HG03135 (cell line): ENCODE measurements at regions not wholly inside any gene's neighbourhood (a gene's known extent, or its start where the extent isn't known, plus 50 kb on each side); places are given as distances from the start of the nearest gene placed in this dataset.
"Not testable (repeated sequence)": the region's sequence is repeated elsewhere in the genome, so short reads cannot be mapped to it uniquely, and the experiment has no call there.

ENCODE experiments used
- ATAC-seq: cut with Tn5 transposase; IDR thresholded peaks from one replicate; pipeline ENCODE4 v1.9.1; 2021; ENCODE audit warnings: mild to moderate bottlenecking, moderate library complexity; ENCODE audit not compliant: unreplicated experiment

DNA sequence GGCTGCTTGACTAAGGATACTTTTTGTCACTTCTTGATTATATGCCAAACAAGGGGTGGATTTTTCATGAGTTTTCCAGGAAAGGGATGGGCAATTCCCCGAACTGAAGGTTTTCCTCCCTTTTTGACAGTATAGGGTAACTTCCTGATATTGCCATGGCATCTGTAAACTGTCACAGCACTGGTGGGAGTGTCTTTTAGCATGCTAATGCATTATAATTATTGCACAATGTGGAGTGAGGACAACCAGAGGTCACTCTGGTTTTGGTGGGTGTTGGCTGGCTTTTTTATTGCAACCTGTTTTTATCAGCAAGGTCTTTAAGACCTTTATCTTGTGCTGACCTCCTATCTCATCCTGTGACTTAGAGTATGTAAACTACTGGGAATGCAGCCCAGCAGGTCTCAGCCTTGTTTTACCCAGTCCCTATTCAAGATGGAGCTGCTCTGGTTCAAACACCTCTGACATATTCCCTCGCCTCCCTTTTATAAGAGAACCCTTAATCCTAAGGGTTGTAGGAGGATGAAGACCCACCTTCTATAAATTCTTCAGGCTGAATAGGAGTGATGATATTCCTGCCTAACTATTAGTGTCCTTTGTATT lies 471.2 kb downstream of the ATP23 start:
- ATAC-seq = no peak

DNA sequence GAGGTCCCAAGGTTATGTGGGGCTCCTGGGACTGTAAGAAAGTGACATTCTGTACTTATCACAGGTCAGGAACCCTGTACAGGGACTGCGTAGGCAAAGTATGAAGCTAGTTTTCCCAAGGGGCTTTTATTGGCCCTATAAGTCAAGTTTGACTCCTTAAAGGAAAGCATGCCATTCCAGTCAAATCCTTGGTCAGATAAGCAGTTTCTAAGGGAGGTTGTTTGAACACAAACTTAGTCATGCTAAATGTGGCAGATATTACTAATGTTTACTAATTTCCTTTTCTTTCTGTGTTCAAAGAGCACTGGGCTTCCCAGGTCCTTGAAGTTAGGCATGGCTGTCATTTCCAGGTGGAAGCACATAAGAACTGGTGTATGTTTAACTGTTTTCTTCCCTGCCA lies 472.4 kb downstream of the ATP23 start:
- ATAC-seq = no peak

- ATAC-seq = no peak
Measured at GRCh38 chr12:58414398-58414871, 473.1 kb downstream of the ATP23 start.

DNA sequence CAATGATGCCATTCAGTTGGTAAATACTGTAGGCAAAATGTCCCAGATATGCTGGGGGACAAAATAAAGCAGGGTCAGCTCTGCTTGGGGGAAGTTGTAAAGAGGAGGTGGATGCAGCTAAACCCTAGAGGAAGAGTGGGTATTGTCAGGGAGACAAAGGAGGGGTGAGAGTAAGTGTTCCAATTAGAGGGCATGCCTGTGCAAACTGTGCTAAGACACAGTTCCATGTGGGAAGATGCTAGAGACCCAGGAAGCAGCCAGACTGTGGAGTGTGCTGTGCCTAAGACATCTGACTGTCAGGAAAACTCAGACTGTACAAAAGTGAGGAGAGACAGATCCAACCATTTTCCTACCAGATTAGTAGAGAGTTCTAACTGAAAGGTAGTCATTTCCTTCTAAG lies 474.3 kb downstream of the ATP23 start:
- no peak for ATAC-seq

DNA sequence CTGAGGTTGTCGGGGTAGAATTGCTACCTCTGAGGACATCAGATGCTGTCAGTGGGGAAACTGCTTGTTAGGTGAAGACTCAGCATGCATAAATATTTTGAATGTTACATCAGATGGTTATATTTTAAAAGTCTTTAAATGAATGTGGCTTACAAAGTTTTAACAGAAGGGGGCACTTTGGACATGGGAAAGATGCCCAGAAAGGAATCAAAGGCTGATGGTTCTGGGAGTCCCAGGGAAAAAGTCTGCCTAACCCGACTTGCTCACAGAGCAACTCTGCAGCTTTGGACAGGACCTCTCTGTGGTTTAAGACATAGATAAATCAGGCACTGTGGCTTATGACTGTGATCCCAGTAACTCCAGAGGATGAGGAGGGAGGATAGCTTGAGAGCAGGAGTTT lies 474.9 kb downstream of the ATP23 start:
- ATAC-seq = no peak

- no peak for ATAC-seq
Measured at GRCh38 chr12:58419196-58419760, 477.9 kb downstream of the ATP23 start.

DNA sequence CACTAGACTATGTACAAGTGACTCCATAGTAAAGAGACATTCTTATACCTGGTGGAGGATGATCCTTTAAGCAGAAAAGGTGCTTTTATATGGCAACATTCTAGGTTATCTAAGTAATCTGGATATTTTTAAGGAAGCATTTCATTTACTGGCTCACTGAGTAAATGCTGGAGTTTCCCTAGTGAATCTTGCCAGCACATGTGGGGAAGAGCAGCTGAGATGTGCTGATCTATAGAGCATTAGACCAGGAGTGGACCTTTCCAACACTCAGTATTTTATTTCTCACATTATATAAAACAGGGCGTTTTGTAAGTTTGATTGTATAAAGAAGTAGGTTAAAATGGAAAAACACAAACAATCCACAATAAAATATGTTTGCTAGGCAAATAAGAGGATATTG lies 478.5 kb downstream of the ATP23 start:
- ATAC-seq = no peak

- ATAC-seq = no peak
Measured at GRCh38 chr12:58420503-58420902, 479.1 kb downstream of the ATP23 start.

DNA sequence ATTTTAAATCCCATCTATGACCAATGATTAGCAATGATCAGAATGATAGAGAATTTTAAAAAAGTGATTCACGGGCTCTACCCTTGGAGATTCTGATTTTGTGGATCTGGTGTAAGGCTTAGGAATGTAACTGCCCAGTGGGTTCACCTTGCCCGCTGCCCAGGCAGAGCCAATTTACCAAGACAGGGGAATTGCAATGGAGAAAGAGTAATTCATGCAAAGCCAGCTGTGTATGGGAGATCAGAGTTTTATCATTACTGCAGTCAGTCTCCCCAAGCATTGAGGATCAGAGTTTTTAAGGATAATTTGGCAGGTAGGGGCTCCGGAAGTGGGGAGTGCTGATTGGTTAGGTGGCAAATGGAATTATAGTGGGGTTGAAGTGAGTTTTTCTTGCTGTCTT lies 480.6 kb downstream of the ATP23 start:
- no peak for ATAC-seq

- ATAC-seq = peak; percentile 31
Measured at GRCh38 chr12:58424735-58425392, 483.5 kb downstream of the ATP23 start.

DNA sequence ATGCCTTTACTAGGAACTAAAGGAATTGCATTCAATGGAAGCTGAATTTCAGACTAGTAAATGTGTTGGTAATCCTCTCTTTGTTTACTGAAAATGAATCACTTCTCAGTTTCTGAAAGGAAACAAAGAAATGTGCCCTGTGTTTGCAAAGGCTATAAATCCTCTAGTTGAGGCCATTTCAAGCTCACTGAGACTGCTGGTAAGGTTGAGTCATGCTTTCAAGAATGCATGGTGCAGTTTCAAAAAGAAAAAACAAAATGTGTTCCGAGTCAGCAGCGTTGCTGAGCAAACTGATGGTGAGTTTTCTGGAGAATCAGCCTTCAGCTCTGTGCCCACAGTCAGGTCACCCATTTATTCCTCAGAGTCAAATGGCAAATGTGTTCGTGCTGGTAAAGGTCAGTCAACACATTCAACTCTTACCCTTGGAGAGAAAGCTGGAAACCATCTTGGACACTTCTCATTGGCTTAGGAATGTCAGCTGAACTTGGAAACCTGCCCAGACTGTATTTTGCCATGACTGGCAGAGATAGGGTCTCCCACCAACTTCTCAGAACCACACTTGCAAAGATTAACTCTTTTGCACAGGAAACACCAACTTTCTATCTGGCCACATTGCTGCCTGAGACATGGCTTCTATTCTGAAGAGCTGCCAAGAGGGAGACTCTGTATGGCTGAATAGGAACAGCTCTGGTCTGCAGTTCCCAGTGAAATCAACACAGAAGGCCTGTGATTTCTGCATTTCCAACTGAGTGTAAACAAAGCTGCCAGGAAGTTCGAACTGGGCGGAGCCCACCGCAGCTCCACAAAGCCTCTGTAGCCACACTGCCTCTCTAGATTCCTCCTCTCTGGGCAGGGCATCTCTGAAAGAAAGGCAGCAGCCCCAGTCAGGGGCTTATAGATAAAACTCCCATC lies 484.4 kb downstream of the ATP23 start:
- ATAC-seq = peak; percentile 85

- not testable (repeated sequence) for ATAC-seq
Measured at GRCh38 chr12:58426437-58426836, 485.1 kb downstream of the ATP23 start.

DNA sequence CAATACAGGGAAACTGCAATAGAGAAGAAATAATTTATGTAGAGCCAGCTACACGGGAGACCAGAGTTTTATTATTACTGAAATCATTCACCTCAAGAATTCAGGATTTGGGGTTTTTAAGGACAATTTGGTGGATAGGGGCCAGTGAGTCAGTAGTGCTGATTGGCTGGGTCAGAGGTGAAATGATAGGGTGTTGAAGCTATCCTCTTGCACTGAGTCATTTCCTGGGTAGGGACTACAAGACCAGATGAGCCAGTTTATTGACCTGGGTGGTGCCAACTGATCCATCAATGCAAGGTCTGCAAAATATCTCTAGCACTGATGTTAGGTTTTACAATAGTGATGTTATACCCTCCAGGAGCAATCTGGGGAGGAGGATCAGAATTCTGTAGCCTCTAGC lies 486.3 kb downstream of the LRIG3 start:
- ATAC-seq = no peak

DNA sequence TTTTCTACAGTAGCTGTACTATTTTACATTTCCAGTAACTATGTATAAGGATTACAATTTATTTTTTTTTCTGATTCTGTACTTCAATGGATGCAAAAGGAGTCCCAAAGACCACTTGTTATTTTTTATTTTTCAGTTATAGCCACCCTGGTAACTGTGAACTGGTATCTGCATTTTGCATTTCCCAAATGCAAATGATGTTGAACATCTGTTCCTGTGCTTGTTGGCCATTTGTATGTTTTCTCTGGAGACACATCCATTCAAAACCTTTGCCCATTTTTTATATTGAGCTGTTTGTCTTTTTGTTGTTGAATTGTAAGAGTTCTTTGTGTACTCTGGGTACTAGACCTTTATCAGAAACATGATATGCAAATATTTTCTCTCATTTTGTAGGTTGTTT lies 485.6 kb downstream of the LRIG3 start:
- ATAC-seq = no peak

GRCh38 chr12:58435647-58436046 lies 484.7 kb downstream of the LRIG3 start:
- ATAC-seq = no peak

DNA sequence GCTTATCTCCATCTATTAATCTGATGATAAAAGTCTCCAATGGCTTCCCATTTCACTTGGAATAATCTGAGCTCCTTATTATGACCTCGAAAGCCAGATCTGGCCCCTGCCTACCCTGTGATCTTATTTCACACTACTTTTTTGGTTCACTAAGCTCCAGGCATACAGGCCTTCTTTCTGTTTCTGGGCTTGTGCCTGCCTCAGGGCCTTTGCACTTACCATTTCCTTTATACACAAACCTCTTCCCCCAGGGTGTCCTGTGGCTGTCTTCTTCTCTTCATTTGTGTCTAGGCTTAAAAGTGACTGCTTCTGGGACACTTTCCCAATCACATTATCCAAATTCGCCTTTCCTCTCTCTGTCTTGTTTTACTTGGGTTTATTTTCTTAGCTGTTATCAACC lies 478.8 kb downstream of the LRIG3 start:
- no peak for ATAC-seq

DNA sequence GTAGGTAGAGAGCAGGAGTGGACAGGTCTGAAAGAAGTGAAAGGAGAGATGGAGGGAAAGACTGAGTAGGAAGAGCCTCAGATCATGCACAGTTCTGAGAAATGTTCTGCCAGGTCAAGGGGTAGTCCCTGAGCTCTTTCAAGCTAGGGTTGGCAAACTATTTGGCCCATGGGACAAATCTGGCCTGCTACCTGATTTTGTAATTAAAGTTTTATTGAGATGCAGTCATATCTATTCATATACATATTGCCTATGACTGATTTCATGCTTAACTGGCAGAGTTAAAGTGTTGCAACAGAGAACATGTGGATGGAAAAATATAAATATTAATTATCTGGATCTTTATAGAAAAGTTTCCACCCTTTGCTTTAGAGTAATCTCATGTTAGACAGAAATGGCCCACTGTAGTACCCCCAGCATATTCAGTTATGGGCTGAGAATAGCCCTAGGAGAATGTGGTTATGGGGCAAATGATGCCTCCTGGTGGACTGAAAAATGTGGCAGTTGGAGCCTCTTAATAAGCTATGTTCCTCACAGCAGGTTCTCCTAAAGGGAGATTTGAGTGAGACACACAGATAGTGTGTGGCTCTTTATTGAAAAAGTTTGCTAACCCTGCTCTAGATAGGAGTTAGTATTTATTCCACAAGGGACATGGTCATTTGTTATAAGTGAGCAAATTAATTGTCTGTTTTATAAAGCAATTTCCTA lies 476.9 kb downstream of the LRIG3 start:
- no peak for ATAC-seq

DNA sequence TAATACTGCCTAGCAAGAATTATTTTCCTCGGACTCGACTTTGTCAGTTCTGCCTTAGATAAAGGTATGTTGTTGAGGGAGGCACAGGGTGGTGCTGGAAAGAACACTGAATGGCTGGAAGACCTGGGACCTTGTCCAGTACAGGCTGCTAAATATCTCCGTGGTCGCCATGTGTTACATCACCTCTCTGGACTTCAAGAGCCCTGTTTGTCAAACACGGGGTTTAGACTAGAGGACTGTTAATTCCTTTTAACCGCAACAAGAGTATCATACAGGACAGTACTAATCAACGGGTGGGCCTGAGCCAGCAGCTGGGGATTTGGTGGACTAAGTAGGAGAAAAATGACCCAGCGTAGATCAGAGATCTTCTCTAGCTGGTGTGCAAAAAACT lies 476.3 kb downstream of the LRIG3 start:
- no peak for ATAC-seq

GRCh38 chr12:58450868-58451482 lies 469.3 kb downstream of the LRIG3 start:
- no peak for ATAC-seq

DNA sequence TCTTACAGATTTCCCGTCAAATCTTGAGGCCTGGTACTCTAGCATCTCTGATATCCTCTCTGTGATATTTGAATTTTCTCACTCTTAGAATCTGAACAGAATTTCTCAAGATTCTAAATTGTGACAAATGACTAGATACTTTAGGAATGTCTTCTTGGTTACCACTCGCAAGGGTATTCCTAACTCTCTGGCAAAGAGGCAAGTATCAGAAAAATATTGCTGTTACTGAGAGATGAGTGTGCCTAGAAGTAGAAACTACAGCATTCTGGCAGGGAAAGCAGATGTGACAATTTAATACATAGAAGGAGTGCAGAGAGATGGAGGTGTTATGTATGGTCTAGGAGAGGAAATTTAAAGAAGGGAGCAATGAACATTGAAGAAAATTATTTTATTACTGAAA lies 467.8 kb downstream of the LRIG3 start:
- no peak for ATAC-seq
